Left ventricle myocardium inferior (tissue), 1 donor: ENCODE measurements at regions not wholly inside any gene's neighbourhood (a gene's known extent, or its start where the extent isn't known, plus 50 kb on each side); places are given as distances from the start of the nearest gene placed in this dataset.

Experiments used
- DNase-seq: peaks from one replicate; pipeline ENCODE4 v3.0.0-alpha.2; 2020
- H3K27ac ChIP-seq: fragments of 200-600 bp; replicated peaks from 2 replicates; pipeline ENCODE4 v1.8.0; 2021
- H3K27me3 ChIP-seq: fragments of 200-600 bp; 2 replicates; pipeline ENCODE4 v1.8.0; 2021; ENCODE audit warnings: low read depth
- H3K36me3 ChIP-seq: fragments of 200-600 bp; 2 replicates; pipeline ENCODE4 v1.8.0; 2021
- H3K4me1 ChIP-seq: fragments of 200-600 bp; 2 replicates; pipeline ENCODE4 v1.8.0; 2021
- H3K4me3 ChIP-seq: fragments of 200-600 bp; 2 replicates; pipeline ENCODE4 v1.8.0; 2021; ENCODE audit warnings: mild to moderate bottlenecking, moderate library complexity
- H3K9me3 ChIP-seq: fragments of 200-600 bp; replicated peaks from 2 replicates; pipeline ENCODE4 v1.8.0; 2021
- intact Hi-C: fragments of 100-400 bp; cut with micrococcal nuclease; formaldehyde crosslinking; loops from one replicate; pipeline ENCODE4 v1.11.0; 2022
- TF ChIP-seq, protein P1 (sequence below): fragments of 200-600 bp; IDR thresholded peaks from 2 replicates; pipeline ENCODE4 v1.8.0; 2021; ENCODE audit warnings: antibody characterized with exemption, mild to moderate bottlenecking, borderline replicate concordance
- donor health status: DM: no; HTN: yes; CAD: no; lungs with severe emphysema.

DNA sequence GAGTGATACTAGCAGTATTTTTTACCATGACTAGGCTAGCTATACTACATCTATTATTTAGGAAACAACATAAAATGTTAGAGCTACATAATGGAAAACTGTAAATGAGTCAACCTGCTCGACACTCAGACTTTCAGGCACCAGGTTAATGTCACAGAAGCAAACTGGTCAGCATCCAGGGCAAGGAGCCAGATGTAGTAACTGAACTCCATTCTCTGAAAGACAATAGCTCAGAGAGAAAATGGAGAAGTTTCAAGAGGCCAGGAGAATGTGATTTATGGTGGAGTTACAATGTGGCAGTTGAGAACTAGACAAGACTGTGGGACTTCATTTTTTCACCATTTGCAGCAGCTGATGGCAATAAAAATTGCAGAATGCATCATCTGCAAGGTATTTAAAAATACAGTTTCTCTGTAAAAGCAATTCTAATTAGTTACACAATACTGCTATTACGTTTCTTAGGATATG is 342.7 kb upstream of the PABPC4L start:
- H3K4me3 ChIP-seq, result no peak overlapping the region
- no peaks in the 10 kb centered on the region for H3K27me3 ChIP-seq
- DNase-seq, result no peak
- intact Hi-C loops, result no loop called here
- no peaks in the 10 kb centered on the region for H3K36me3 ChIP-seq
- H3K27ac ChIP-seq, result peak overlapping the region; percentile 2
- peaks cover 33% of the 10 kb centered on the region for H3K9me3 ChIP-seq
- H3K4me1 ChIP-seq, result no peaks in the 10 kb centered on the region
- TF ChIP-seq, protein P1, sequence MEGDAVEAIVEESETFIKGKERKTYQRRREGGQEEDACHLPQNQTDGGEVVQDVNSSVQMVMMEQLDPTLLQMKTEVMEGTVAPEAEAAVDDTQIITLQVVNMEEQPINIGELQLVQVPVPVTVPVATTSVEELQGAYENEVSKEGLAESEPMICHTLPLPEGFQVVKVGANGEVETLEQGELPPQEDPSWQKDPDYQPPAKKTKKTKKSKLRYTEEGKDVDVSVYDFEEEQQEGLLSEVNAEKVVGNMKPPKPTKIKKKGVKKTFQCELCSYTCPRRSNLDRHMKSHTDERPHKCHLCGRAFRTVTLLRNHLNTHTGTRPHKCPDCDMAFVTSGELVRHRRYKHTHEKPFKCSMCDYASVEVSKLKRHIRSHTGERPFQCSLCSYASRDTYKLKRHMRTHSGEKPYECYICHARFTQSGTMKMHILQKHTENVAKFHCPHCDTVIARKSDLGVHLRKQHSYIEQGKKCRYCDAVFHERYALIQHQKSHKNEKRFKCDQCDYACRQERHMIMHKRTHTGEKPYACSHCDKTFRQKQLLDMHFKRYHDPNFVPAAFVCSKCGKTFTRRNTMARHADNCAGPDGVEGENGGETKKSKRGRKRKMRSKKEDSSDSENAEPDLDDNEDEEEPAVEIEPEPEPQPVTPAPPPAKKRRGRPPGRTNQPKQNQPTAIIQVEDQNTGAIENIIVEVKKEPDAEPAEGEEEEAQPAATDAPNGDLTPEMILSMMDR, result no peak

DNA sequence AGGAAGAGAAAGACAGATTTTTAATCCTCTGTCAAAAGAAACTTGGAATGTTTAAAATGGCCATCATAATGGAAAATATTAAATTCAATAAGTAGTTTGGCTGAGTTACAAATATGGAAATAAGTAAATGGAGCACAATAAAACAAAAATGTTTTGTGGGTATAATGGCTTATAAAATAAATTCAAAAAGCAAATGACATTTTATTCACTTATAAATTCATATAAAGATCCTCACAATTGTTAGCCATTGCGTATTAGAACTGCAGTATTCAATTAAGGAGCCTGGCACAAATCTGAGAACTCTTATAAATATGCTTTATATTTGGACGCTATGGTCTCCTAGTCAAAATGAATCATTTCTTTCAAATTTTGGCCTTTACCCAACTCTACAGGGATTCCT is 339.0 kb upstream of the PABPC4L start:
- Histone ChIP-seq H3K9me3 (no peaks in the 10 kb centered on the region), H3K27me3 (no peaks in the 10 kb centered on the region), H3K4me3 (no peak overlapping the region), H3K36me3 (no peaks in the 10 kb centered on the region), H3K27ac (no peak overlapping the region), H3K4me1 (no peaks in the 10 kb centered on the region)
- DNase-seq, result no peak
- TF ChIP-seq, protein P1, result no peak
- intact Hi-C loops, result no loop called here

DNA sequence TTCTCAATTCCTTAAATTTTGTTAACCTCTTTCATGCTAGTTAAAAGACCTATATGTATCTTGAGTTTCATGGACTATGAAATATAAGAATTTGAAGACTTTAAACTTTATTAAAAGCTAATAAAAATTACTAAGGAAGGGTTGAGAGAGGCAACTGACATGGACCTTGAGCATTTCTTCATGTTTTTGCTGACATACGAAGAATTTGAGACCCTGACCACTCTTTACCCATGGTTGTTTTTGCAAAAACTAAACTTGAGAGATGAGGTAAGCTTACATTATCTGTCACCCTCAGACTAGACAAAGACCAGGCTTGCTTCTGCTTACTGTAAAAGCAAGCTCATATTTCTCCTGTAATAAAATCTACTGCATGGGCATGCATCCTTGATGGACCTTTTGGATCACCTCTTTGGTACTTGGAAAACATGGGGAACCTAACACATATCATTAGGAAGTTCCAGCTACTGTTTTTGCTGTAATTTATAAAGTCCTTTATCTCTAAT is 338.2 kb upstream of the PABPC4L start:
- DNase-seq, result no peak
- TF ChIP-seq, protein P1, result no peak
- no peaks in the 10 kb centered on the region for H3K36me3 ChIP-seq
- H3K27me3 ChIP-seq, result no peaks in the 10 kb centered on the region
- intact Hi-C loops, result no loop called here
- H3K4me1 ChIP-seq, result no peaks in the 10 kb centered on the region
- H3K27ac ChIP-seq, result no peak overlapping the region
- no peak overlapping the region for H3K4me3 ChIP-seq
- H3K9me3 ChIP-seq, result no peaks in the 10 kb centered on the region

DNA sequence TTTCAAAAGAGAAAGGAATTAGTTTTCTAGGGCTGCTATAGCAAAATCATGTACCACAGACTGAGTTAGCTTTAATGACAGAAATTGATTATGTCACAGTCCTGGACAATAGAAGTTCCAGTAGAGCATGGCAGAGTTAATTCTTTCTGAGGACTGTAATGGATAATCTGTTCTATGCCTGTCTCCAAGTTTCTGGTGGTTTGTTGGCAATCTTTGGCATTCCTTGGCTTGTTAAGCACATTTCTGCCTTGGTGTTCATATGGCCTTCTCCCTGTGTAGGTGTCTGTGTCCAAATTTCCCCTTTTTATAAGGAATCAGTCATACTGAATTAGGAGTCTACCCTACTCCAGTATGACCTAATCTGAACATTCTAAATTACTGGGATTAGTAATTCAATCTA is 336.1 kb upstream of the PABPC4L start:
- no peak for DNase-seq
- intact Hi-C loops, result no loop called here
- TF ChIP-seq, protein P1, result no peak
- H3K27me3 ChIP-seq, result no peaks in the 10 kb centered on the region
- H3K9me3 ChIP-seq, result no peaks in the 10 kb centered on the region
- H3K4me3 ChIP-seq, result no peak overlapping the region
- no peak overlapping the region for H3K27ac ChIP-seq
- H3K36me3 ChIP-seq, result no peaks in the 10 kb centered on the region
- H3K4me1 ChIP-seq, result no peaks in the 10 kb centered on the region

DNA sequence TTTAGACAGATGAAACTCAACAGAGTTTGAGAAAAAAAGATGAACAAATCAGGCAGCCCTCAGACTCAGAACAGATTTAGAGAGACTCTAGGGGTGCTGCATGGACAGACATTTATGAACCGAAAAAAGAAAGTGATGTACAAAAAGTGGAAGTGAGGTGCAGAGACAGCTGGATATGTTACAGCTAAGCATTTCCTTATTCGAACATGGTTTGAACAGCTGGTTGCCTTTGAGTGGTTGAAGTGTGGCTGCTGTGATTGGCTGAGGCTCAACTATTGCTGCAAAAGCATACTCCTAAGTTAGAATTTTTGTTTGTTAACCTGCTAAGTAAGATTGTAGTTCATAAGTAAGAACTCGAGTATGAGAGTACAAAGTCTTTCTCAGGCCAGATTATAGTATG is 331.5 kb upstream of the PABPC4L start:
- no peaks in the 10 kb centered on the region for H3K36me3 ChIP-seq
- no peak overlapping the region for H3K27ac ChIP-seq
- intact Hi-C loops, result no loop called here
- no peak for DNase-seq
- TF ChIP-seq, protein P1, result no peak
- H3K4me1 ChIP-seq, result no peaks in the 10 kb centered on the region
- no peaks in the 10 kb centered on the region for H3K27me3 ChIP-seq
- no peak overlapping the region for H3K4me3 ChIP-seq
- H3K9me3 ChIP-seq, result no peaks in the 10 kb centered on the region
